ENCODE measurements at regions not wholly inside any gene's neighbourhood (a gene's known extent, or its start where the extent isn't known, plus 50 kb on each side); places are given as distances from the start of the nearest gene placed in this dataset.

DNA sequence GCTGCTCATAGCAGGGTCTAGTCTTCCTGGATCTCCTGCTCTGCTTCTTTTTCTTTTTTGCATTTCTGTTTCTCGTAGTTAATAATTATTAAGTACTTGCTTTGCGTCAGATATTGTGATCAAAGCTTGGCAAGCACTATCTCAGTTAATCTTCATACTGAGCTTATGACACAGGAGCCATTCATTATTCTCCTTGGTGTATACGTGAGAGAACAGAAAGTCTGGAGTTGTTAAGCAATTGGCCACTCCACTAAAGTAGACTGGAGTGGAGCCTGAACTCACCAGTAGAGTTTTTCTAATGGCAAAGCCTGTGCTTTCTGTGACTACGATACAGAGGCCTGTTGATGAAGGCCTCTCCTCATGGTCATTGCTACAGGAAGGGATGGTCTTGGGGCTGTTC lies 285.9 kb downstream of the RFC3 start:
- CTCF ChIA-PET = no interaction called here
- dilution Hi-C loops (cut with MboI; ENCODE audit: extremely low pct_ligation_motif_present, low sequenced_read_pairs) = no loop called here
- Histone ChIP-seq H3K9ac (replicated peaks; ENCODE audit: extremely low read depth, insufficient read depth, low read length) (no peak overlapping the region), H3K27me3 (ENCODE audit: control insufficient read depth in 2 of 2, insufficient read depth in 2 of 2, low read length in 2 of 2) (no peaks in the 10 kb centered on the region), H2AFZ (ENCODE audit: low read depth, low read length) (no peak overlapping the region), H3K9me3 (replicated peaks; ENCODE audit: control insufficient read depth, insufficient read depth, low read length) (no peaks in the 10 kb centered on the region), H3K36me3 (ENCODE audit: control insufficient read depth in 2 of 2, extremely low read depth in 1 of 2, insufficient read depth in 2 of 2, low read length in 2 of 2) (no peaks in the 10 kb centered on the region), H3K27ac (ENCODE audit: insufficient read depth, low read depth, low read length) (no peak overlapping the region), H3K9me1 (replicated peaks; ENCODE audit: control insufficient read depth, extremely low read depth, insufficient read depth, low read length) (no peaks in the 10 kb centered on the region), H3K4me1 (ENCODE audit: control insufficient read depth, extremely low read depth, insufficient read depth, low read length) (no peaks in the 10 kb centered on the region), H3K4me2 (ENCODE audit: insufficient read depth, low read length) (no peak overlapping the region), H3K4me3 (replicated peaks in 1 of 3; ENCODE audit: insufficient read depth in 1 of 3, low read depth in 1 of 3, low read length in 3 of 3) (no peak overlapping the region), H3K79me2 (ENCODE audit: control insufficient read depth, insufficient read depth, low read length) (no peaks in the 10 kb centered on the region), H4K20me1 (replicated peaks; ENCODE audit: control insufficient read depth, extremely low read depth, insufficient read depth, low read length) (no peaks in the 10 kb centered on the region)
- no peak for FAIRE-seq
- BruUV-seq (replicated peaks) = no TSS peak
- intact Hi-C loops (cut with micrococcal nuclease) = no loop called here
- TF ChIP-seq FOS (IDR thresholded peaks at IDR 0.05; ENCODE audit: borderline replicate concordance, insufficient read depth, low read length) = no peak
- TF ChIP-seq GATA2 (IDR thresholded peaks at IDR 0.05; ENCODE audit: insufficient read depth, insufficient read length, low read depth, low read length) = no peak
- no peak for TF ChIP-seq JUN (IDR thresholded peaks at IDR 0.05; ENCODE audit: borderline replicate concordance, insufficient read depth, insufficient read length, low read depth)
- TF ChIP-seq POLR2AphosphoS5 (IDR thresholded peaks at IDR 0.05; ENCODE audit: insufficient read depth, low read depth, low read length) = no peak
- no peak for TF ChIP-seq EZH2 (IDR thresholded peaks at IDR 0.05; ENCODE audit: borderline replicate concordance, low read depth, low read length, severe bottlenecking)
- TF ChIP-seq, protein P1, sequence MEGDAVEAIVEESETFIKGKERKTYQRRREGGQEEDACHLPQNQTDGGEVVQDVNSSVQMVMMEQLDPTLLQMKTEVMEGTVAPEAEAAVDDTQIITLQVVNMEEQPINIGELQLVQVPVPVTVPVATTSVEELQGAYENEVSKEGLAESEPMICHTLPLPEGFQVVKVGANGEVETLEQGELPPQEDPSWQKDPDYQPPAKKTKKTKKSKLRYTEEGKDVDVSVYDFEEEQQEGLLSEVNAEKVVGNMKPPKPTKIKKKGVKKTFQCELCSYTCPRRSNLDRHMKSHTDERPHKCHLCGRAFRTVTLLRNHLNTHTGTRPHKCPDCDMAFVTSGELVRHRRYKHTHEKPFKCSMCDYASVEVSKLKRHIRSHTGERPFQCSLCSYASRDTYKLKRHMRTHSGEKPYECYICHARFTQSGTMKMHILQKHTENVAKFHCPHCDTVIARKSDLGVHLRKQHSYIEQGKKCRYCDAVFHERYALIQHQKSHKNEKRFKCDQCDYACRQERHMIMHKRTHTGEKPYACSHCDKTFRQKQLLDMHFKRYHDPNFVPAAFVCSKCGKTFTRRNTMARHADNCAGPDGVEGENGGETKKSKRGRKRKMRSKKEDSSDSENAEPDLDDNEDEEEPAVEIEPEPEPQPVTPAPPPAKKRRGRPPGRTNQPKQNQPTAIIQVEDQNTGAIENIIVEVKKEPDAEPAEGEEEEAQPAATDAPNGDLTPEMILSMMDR (IDR thresholded peaks at IDR 0.05; ENCODE audit: extremely low read depth in 1 of 2, insufficient read depth in 1 of 2, low read depth in 1 of 2, low read length in 2 of 2) = no peak
- no peak for TF ChIP-seq MYC (IDR thresholded peaks at IDR 0.05; ENCODE audit: low read depth, low read length)
- TF ChIP-seq, protein P2, sequence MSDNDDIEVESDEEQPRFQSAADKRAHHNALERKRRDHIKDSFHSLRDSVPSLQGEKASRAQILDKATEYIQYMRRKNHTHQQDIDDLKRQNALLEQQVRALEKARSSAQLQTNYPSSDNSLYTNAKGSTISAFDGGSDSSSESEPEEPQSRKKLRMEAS (IDR thresholded peaks at IDR 0.05; ENCODE audit: insufficient read depth, insufficient read length) = no peak
- no peak for TF ChIP-seq POLR2A (IDR thresholded peaks at IDR 0.05; ENCODE audit: low read depth, low read length)
- no peak for DNase-seq (ENCODE audit: low read depth, low spot score)
- POLR2A ChIA-PET = no interaction called here
